Mucosa of rectum (tissue), 2 donors: ENCODE measurements at regions not wholly inside any gene's neighbourhood (a gene's known extent, or its start where the extent isn't known, plus 50 kb on each side); places are given as distances from the start of the nearest gene placed in this dataset.
"Not testable (repeated sequence)": the region's sequence is repeated elsewhere in the genome, so short reads cannot be mapped to it uniquely, and the experiment has no call there.

Experiments used
- H3K27ac ChIP-seq, 2 donors: one replicate each; pipeline ENCODE4 v1.7.0; 2013; ENCODE audit warnings: inconsistent platforms in 2 of 2, low read depth in 2 of 2, low read length in 2 of 2
- H3K27me3 ChIP-seq, 2 donors: one replicate each; pipeline ENCODE4 v1.7.0; 2013; ENCODE audit warnings: low read length in 2 of 2; ENCODE audit not compliant: control insufficient read depth in 2 of 2, insufficient read depth in 2 of 2
- H3K36me3 ChIP-seq, 2 donors: one replicate each; pipeline ENCODE4 v1.7.0; 2013; ENCODE audit warnings: low read length in 2 of 2; ENCODE audit not compliant: control insufficient read depth in 2 of 2, insufficient read depth in 2 of 2
- H3K4me1 ChIP-seq, 2 donors: one replicate each; pipeline ENCODE4 v1.7.0; 2013; ENCODE audit warnings: low read length in 2 of 2, mild to moderate bottlenecking in 1 of 2; ENCODE audit not compliant: control insufficient read depth in 2 of 2, insufficient read depth in 2 of 2
- H3K4me3 ChIP-seq, 2 donors: one replicate each; pipeline ENCODE4 v1.7.0; 2013; ENCODE audit warnings: low read length in 2 of 2
- H3K9ac ChIP-seq, 2 donors: one replicate each; pipeline ENCODE4 v1.7.0; 2013; ENCODE audit warnings: low read length in 2 of 2, low read depth in 1 of 2, mild to moderate bottlenecking in 1 of 2
- H3K9me3 ChIP-seq, 2 donors: one replicate each; pipeline ENCODE4 v1.7.0; 2013; ENCODE audit warnings: low read length in 2 of 2; ENCODE audit not compliant: control insufficient read depth in 2 of 2
- donor health status: healthy.
- donor health status: Normal muscosa, but diverticular disease.

DNA sequence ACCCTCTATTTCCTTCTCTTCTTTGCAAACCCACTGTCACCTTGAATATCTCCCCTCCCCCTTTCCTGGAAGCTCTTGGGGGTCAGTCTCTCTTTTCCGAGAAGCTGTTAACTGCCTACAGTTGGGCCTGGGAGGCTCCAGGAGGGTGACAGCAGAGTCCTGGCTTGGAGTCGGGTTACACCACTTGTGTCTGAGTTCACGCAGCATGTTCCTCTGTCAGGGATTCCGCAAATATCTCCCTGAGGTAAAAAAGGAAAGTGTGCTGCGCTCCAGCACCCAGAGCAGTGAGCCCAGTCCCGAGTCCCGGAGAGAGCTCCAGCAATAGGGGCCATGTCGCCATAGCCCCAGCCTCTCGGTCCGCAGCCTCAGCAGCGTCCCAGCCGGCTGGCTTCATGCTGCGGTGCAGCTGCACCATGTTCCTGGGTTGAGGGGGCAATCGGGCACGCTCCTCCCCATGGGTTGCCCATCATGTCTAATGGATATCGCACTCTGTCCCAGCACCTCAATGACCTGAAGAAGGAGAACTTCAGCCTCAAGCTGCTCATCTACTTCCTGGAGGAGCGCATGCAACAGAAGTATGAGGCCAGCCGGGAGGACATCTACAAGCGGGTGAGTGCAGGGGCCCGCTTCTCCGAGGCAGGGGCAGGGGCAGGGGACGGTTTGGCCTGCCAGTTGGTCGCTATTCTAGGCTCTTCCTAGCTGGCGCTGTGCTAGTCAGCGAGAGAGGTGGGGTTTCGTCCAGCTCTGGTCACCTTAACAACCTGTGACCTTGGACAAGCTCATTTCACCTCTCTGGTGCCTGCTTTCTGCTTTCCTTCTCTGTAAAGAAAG lies 101.3 kb upstream of the SEC22B start:
- H3K4me3 ChIP-seq, H3K36me3 ChIP-seq, H3K27ac ChIP-seq, H3K9ac ChIP-seq, H3K27me3 ChIP-seq, H3K9me3 ChIP-seq, H3K4me1 ChIP-seq: not testable (repeated sequence)

DNA sequence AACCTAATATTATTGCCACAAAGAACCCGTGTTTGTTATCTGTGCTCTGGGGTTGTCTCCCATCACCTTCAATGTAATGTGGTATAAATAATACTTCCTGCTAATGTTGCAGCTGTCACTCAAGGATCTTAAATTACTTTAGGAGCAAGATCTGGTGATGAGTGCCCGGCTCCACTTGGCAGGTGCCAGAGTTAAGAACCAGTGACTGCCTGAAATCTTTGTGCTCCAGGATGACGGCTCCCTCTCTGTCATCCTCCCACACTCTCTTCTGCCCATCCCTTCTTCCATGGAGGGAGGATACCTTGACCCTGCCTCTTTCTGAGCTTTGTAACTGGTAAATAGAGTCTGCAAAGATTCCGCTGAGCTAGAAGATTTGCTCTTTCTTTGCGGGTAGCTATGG lies 100.4 kb upstream of the SEC22B start:
- H3K9ac ChIP-seq, H3K9me3 ChIP-seq, H3K27me3 ChIP-seq, H3K36me3 ChIP-seq, H3K4me3 ChIP-seq, H3K27ac ChIP-seq, H3K4me1 ChIP-seq: not testable (repeated sequence)

- not testable (repeated sequence) for H3K4me3 ChIP-seq, H3K9ac ChIP-seq, H3K27me3 ChIP-seq, H3K36me3 ChIP-seq, H3K27ac ChIP-seq, H3K9me3 ChIP-seq, H3K4me1 ChIP-seq
Measured at GRCh38 chr1:120274438-120274837, 98.1 kb upstream of the SEC22B start.

GRCh38 chr1:120273363-120273762 lies 97.0 kb upstream of the SEC22B start:
- not testable (repeated sequence) for H3K4me1 ChIP-seq, H3K36me3 ChIP-seq, H3K27me3 ChIP-seq, H3K9me3 ChIP-seq, H3K9ac ChIP-seq, H3K4me3 ChIP-seq, H3K27ac ChIP-seq

- not testable (repeated sequence) for H3K9ac ChIP-seq, H3K36me3 ChIP-seq, H3K27ac ChIP-seq, H3K9me3 ChIP-seq, H3K4me3 ChIP-seq, H3K4me1 ChIP-seq, H3K27me3 ChIP-seq
Measured at GRCh38 chr1:120272242-120272641, 95.9 kb upstream of the SEC22B start.

- H3K4me3 ChIP-seq, H3K27ac ChIP-seq, H3K4me1 ChIP-seq, H3K9ac ChIP-seq, H3K36me3 ChIP-seq, H3K9me3 ChIP-seq, H3K27me3 ChIP-seq: not testable (repeated sequence)
Measured at GRCh38 chr1:120271561-120272221, 95.4 kb upstream of the SEC22B start.

DNA sequence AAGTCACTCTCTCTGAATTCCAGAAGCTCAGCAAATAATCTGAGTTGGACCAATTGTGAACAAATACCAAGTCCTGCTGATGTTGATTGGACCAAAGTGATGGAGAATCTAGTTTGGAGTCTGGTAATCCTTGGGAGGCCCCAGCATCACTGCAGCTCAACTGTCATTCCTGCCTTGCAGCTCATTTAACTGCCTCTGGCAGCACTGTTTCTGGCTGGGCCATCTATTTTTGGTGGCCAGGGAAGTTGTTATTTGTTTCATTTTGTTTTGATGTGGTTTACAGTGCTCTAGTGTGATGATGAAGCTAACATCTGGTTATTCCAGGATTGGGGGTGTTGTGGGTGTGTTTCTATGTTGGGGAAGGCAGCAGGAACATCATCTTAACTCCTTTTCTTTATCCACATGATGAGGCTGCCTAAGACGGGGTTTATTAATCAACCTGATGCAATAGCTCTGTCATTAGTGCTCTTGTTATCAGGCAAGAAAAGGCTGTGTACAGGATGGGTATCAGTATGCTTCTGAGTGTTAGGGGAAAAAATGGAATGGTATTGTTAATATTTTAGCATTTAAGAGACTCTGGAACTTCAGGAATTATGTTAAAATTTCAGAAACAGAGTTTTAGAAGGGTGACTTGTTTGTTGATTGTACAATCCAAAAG lies 91.7 kb upstream of the SEC22B start:
- H3K4me3 ChIP-seq, H3K27ac ChIP-seq, H3K36me3 ChIP-seq, H3K9me3 ChIP-seq, H3K4me1 ChIP-seq, H3K27me3 ChIP-seq, H3K9ac ChIP-seq: not testable (repeated sequence)

DNA sequence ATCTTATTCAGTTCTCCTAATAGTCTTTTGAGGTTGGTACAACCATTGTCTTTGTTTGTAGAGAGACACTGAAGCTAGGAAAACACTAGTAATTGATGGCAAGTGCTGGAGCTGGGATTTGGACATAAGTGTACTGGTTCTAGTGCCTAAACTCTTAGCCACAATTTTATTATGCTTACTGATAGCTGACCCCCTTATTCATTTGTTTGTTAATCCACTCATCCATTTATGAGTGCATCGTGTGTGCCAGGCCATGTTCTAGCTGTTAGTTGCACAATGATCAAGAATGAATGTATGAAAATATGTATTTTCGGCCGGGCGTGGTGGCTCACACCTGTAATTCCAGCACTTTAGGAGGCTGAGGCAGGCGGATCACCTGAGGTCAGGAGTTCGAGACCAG lies 88.2 kb upstream of the SEC22B start:
- not testable (repeated sequence) for H3K9ac ChIP-seq, H3K4me1 ChIP-seq, H3K36me3 ChIP-seq, H3K9me3 ChIP-seq, H3K4me3 ChIP-seq, H3K27me3 ChIP-seq, H3K27ac ChIP-seq

DNA sequence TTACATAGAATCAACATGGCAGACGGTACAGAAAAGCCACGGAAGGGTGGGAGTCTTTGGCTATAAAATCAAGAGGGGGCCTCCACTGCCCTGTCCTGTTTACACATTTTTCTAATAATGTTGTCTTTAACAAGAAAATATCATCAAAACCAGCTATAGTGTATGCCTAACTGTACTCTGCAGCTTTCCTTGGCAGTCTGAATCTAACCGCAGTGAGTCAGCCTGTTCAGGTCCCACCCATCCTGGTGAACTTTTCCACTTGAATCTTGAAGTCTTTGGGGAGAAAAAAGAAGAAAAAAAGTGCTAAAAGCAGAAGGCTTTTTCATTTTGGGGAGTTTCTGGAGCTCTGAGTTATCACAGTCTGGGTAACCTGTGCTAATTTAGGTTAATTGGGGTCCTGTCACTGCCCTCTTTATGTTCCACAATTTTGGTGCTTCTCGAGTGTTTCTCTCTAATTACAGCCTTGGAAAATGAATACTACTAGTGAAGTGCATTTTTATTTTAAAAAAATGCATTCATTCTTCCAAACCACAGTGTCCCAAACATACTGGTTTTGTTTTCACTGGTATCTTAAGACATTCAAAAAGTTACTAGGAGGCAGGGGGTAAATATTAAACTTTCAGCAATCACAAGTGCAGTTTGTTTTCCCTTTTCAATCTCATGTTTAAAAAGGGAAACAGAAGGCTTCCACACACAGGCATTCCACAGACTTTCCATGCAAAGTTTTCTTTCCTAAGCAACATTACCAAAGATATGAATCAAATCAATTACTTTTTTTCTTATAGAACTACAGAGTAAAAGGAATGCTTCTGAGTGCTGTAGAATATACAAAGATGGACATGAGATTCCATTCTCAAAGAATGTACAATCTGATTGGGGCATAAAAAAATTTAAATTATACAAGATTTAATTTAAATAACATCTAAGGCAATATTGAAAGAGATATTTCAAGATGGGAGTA lies 86.8 kb upstream of the SEC22B start:
- H3K4me3 ChIP-seq, H3K27me3 ChIP-seq, H3K9ac ChIP-seq, H3K9me3 ChIP-seq, H3K27ac ChIP-seq, H3K36me3 ChIP-seq, H3K4me1 ChIP-seq: not testable (repeated sequence)

DNA sequence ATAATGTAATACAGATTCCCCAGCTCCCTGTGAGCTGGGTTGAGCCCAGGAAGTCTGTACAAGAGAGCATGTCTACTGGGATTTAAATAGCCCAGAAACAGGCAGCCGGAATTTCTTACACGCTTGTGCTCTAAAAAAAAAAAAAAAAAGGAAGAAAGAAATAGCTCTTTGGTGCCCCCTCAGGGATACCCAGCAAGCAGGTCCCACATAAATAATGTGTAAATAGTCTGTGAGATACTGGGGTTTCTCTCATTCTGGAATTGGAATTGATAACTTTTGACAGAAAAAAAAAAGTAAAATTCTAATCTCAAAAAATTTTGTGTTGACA lies 81.4 kb upstream of the SEC22B start:
- not testable (repeated sequence) for H3K9me3 ChIP-seq, H3K36me3 ChIP-seq, H3K27ac ChIP-seq, H3K9ac ChIP-seq, H3K4me3 ChIP-seq, H3K4me1 ChIP-seq, H3K27me3 ChIP-seq
